Astrocyte (in vitro differentiated cells and primary cell): ENCODE measurements at regions not wholly inside any gene's neighbourhood (a gene's known extent, or its start where the extent isn't known, plus 50 kb on each side); places are given as distances from the start of the nearest gene placed in this dataset.

ENCODE experiments used
- DNase-seq: peaks from one replicate; pipeline ENCODE4 v3.0.0-alpha.2; 2010; ENCODE audit warnings: low read depth
- FAIRE-seq: peaks from 2 replicates; lab custom pipeline; 2011; peaks lifted over from hg19 to GRCh38; lab: Jason Lieb, UNC
- H2AFZ ChIP-seq: 2 replicates; pipeline ENCODE4 v1.6.0; 2012; ENCODE audit warnings: low read depth, low read length, inconsistent platforms
- H3K27ac ChIP-seq: 2 replicates; pipeline ENCODE4 v1.5.1; 2011; ENCODE audit warnings: low read depth, low read length, inconsistent platforms
- H3K27me3 ChIP-seq: 2 replicates; pipeline ENCODE4 v1.6.0; 2011; ENCODE audit warnings: low read length, inconsistent platforms; ENCODE audit not compliant: insufficient read depth
- H3K36me3 ChIP-seq: 2 replicates; pipeline ENCODE4 v1.5.1; 2011; ENCODE audit warnings: low read length, inconsistent platforms; ENCODE audit not compliant: insufficient read depth
- H3K4me1 ChIP-seq: 2 replicates; pipeline ENCODE4 v1.5.1; 2011; ENCODE audit warnings: low read length, inconsistent platforms; ENCODE audit not compliant: insufficient read depth
- H3K4me2 ChIP-seq: 2 replicates; pipeline ENCODE4 v1.6.0; 2012; ENCODE audit warnings: low read length, inconsistent platforms
- H3K4me3 ChIP-seq: 2 replicates; pipeline ENCODE4 v1.5.1; 2011; ENCODE audit warnings: low read depth, mild to moderate bottlenecking, low read length, inconsistent platforms; ENCODE audit not compliant: insufficient read depth
- H3K79me2 ChIP-seq: 2 replicates; pipeline ENCODE4 v1.6.0; 2012; ENCODE audit warnings: mild to moderate bottlenecking, low read length, inconsistent platforms; ENCODE audit not compliant: insufficient read depth
- H3K9ac ChIP-seq: 2 replicates; pipeline ENCODE4 v1.6.0; 2012; ENCODE audit warnings: mild to moderate bottlenecking, low read length, inconsistent platforms
- H3K9me3 ChIP-seq: 2 replicates; pipeline ENCODE4 v1.5.1; 2012; ENCODE audit warnings: low read depth, mild to moderate bottlenecking, low read length, inconsistent platforms; ENCODE audit not compliant: insufficient read depth
- H4K20me1 ChIP-seq: 2 replicates; pipeline ENCODE4 v1.6.0; 2012; ENCODE audit warnings: low read length, inconsistent platforms; ENCODE audit not compliant: insufficient read depth
- H3K27ac Mint-ChIP-seq: one replicate; pipeline ENCODE4 v1.8.0; 2021; ENCODE audit warnings: mild to moderate bottlenecking, mixed read lengths; ENCODE audit not compliant: unreplicated experiment
- H3K27me3 Mint-ChIP-seq: one replicate; pipeline ENCODE4 v1.8.0; 2021; ENCODE audit warnings: low read depth, mixed read lengths; ENCODE audit not compliant: unreplicated experiment
- H3K36me3 Mint-ChIP-seq: one replicate; pipeline ENCODE4 v1.8.0; 2021; ENCODE audit warnings: low read depth, mixed read lengths; ENCODE audit not compliant: unreplicated experiment
- H3K4me1 Mint-ChIP-seq: one replicate; pipeline ENCODE4 v1.8.0; 2021; ENCODE audit warnings: low read depth, mixed read lengths; ENCODE audit not compliant: unreplicated experiment
- H3K4me3 Mint-ChIP-seq: one replicate; pipeline ENCODE4 v1.8.0; 2021; ENCODE audit warnings: mild to moderate bottlenecking, moderate library complexity, mixed read lengths; ENCODE audit not compliant: unreplicated experiment
- H3K9me3 Mint-ChIP-seq: one replicate; pipeline ENCODE4 v1.8.0; 2021; ENCODE audit warnings: mild to moderate bottlenecking, mixed read lengths; ENCODE audit not compliant: unreplicated experiment
- EZH2 ChIP-seq: IDR thresholded peaks from 2 replicates; pipeline ENCODE4 v1.6.1; 2012; ENCODE audit warnings: mild to moderate bottlenecking, low read length, inconsistent platforms; ENCODE audit not compliant: insufficient read depth
- TF ChIP-seq, protein P1 (sequence below): IDR thresholded peaks from 2 replicates; pipeline ENCODE4 v1.5.1; 2011; ENCODE audit warnings: low read depth, mild to moderate bottlenecking, inconsistent platforms, low read length, moderate library complexity; ENCODE audit not compliant: insufficient read depth

DNA sequence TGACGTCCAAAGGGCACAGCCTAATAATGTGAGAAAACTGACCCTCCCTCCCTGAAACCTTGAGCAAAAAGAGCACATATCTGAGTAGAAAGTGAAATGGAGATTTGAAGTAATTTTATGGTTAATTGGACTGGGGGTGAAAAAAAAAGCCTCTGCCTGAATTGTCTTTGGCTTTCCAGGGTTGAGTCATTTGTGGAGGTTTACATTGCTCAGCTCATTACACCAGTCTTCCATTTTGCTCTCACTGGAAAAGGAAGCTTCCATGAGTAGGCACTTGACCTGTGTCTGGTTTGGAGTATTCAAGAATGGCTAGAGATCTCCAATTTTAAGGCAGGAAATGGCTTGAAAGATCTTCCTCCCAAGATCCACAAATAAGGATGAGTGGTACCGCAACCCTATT is 273.9 kb downstream of the PDCD6IP start:
- Mint-ChIP-seq H3K4me1 (peaks cover 2% of the 10 kb centered on the region), H3K4me3 (no peak overlapping the region), H3K27ac (no peak overlapping the region), H3K27me3 (peaks cover 3% of the 10 kb centered on the region), H3K36me3 (no peaks in the 10 kb centered on the region), H3K9me3 (no peaks in the 10 kb centered on the region)
- no peak overlapping the region for H2AFZ ChIP-seq
- H4K20me1 ChIP-seq = no peaks in the 10 kb centered on the region
- H3K4me1 ChIP-seq = no peaks in the 10 kb centered on the region
- H3K27me3 ChIP-seq = no peaks in the 10 kb centered on the region
- H3K9ac ChIP-seq = no peak overlapping the region
- H3K36me3 ChIP-seq = no peaks in the 10 kb centered on the region
- H3K4me3 ChIP-seq = no peak overlapping the region
- DNase-seq (no peak), FAIRE-seq (no peak)
- H3K4me2 ChIP-seq = no peak overlapping the region
- no peak overlapping the region for H3K27ac ChIP-seq
- TF ChIP-seq EZH2 = no peak
- TF ChIP-seq, protein P1, sequence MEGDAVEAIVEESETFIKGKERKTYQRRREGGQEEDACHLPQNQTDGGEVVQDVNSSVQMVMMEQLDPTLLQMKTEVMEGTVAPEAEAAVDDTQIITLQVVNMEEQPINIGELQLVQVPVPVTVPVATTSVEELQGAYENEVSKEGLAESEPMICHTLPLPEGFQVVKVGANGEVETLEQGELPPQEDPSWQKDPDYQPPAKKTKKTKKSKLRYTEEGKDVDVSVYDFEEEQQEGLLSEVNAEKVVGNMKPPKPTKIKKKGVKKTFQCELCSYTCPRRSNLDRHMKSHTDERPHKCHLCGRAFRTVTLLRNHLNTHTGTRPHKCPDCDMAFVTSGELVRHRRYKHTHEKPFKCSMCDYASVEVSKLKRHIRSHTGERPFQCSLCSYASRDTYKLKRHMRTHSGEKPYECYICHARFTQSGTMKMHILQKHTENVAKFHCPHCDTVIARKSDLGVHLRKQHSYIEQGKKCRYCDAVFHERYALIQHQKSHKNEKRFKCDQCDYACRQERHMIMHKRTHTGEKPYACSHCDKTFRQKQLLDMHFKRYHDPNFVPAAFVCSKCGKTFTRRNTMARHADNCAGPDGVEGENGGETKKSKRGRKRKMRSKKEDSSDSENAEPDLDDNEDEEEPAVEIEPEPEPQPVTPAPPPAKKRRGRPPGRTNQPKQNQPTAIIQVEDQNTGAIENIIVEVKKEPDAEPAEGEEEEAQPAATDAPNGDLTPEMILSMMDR = no peak
- H3K79me2 ChIP-seq = no peaks in the 10 kb centered on the region
- H3K9me3 ChIP-seq = no peaks in the 10 kb centered on the region

DNA sequence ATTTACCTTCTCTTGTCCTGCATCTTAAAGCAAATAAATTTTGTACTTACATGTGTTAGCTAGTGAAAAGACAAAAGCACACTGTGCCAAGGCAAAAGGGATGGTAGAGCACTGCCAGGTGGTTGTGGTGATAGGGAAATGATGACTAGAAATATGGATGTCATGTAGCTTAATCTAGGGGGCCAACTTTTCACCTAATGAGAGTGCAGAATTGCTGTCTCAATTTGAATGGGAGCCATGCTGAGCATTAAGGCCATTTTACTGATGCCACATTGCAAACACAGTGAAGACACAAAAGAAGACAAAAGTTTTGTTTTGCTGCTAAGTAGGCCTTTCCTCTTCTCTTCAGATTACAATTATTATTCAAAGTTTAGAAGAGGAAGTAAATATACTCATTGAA is 274.7 kb downstream of the PDCD6IP start:
- Histone ChIP-seq H3K27me3 (no peaks in the 10 kb centered on the region), H3K4me3 (no peak overlapping the region), H4K20me1 (no peaks in the 10 kb centered on the region), H3K9ac (no peak overlapping the region), H3K27ac (no peak overlapping the region), H3K79me2 (no peaks in the 10 kb centered on the region), H3K9me3 (no peaks in the 10 kb centered on the region), H3K4me1 (no peaks in the 10 kb centered on the region), H3K4me2 (no peak overlapping the region), H3K36me3 (no peaks in the 10 kb centered on the region), H2AFZ (no peak overlapping the region)
- no peak for FAIRE-seq
- Mint-ChIP-seq H3K4me3 (no peak overlapping the region), H3K27me3 (peaks cover 3% of the 10 kb centered on the region), H3K4me1 (peaks cover 9% of the 10 kb centered on the region), H3K36me3 (no peaks in the 10 kb centered on the region), H3K9me3 (no peaks in the 10 kb centered on the region), H3K27ac (no peak overlapping the region)
- no peak for TF ChIP-seq EZH2
- TF ChIP-seq, protein P1 = no peak
- no peak for DNase-seq

DNA sequence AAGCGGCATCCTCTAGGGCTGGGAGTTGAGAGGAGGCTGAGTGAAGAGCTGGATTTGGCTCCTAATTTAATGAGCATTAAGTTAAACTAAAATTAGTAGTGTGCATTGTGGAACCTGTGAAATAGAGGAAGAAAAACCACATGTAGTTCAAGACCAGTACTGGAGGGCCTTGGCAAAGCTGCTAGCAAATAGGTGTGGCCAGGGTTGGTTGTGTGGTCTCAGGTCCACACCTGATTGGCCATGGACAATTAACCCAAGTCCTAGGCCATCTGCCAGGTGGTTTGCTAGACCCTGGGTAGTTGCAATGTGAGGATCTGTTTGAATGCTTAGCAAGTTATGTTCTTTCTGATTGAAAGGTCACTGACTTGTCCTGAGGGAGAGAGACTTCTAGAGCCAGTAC is 275.5 kb downstream of the PDCD6IP start:
- no peak overlapping the region for H3K9ac ChIP-seq
- H3K9me3 Mint-ChIP-seq = no peaks in the 10 kb centered on the region
- H3K4me1 Mint-ChIP-seq = peaks cover 13% of the 10 kb centered on the region
- H3K36me3 ChIP-seq = no peaks in the 10 kb centered on the region
- TF ChIP-seq, protein P1 = no peak
- TF ChIP-seq EZH2 = no peak
- no peak overlapping the region for H3K4me2 ChIP-seq
- no peak overlapping the region for H3K27ac Mint-ChIP-seq
- H3K4me1 ChIP-seq = no peaks in the 10 kb centered on the region
- H3K36me3 Mint-ChIP-seq = no peaks in the 10 kb centered on the region
- DNase-seq = no peak
- no peaks in the 10 kb centered on the region for H4K20me1 ChIP-seq
- peaks cover 3% of the 10 kb centered on the region for H3K27me3 Mint-ChIP-seq
- no peak overlapping the region for H3K27ac ChIP-seq
- no peaks in the 10 kb centered on the region for H3K79me2 ChIP-seq
- no peak overlapping the region for H3K4me3 ChIP-seq
- no peaks in the 10 kb centered on the region for H3K9me3 ChIP-seq
- no peak overlapping the region for H3K4me3 Mint-ChIP-seq
- FAIRE-seq = no peak
- no peaks in the 10 kb centered on the region for H3K27me3 ChIP-seq
- H2AFZ ChIP-seq = no peak overlapping the region
